HG03064 (cell line): ENCODE measurements at regions not wholly inside any gene's neighbourhood (a gene's known extent, or its start where the extent isn't known, plus 50 kb on each side); places are given as distances from the start of the nearest gene placed in this dataset.

Experiments
- ATAC-seq: cut with Tn5 transposase; IDR thresholded peaks from one replicate; pipeline ENCODE4 v1.9.1; 2021; ENCODE audit warnings: low read depth; ENCODE audit not compliant: unreplicated experiment

- ATAC-seq = no peak
Observed at GRCh38 chr4:83172371-83172770, 57.8 kb upstream of the PLAC8 start.

- ATAC-seq = no peak
Observed at GRCh38 chr4:83171436-83172039, 57.0 kb upstream of the PLAC8 start.

- no peak for ATAC-seq
Observed at GRCh38 chr4:83170952-83171399, 56.4 kb upstream of the PLAC8 start.
